ENCODE measurements at regions not wholly inside any gene's neighbourhood (a gene's known extent, or its start where the extent isn't known, plus 50 kb on each side); places are given as distances from the start of the nearest gene placed in this dataset.
A peak's percentile ranks its signal among the peaks of the same experiment; 100 is the strongest.

GRCh38 chr13:47826471-47826870 lies 174.6 kb downstream of the SUCLA2 start:
- no peak overlapping the region for H3K27ac ChIP-seq (ENCODE audit: low read depth, low read length)
- no peak overlapping the region for H3K9ac ChIP-seq (ENCODE audit: low read depth, low read length)
- no peaks in the 10 kb centered on the region for H3K4me1 ChIP-seq (ENCODE audit: control insufficient read depth, insufficient read depth, low read length)
- H3K27me3 ChIP-seq (ENCODE audit: control insufficient read depth, insufficient read depth, low read length), result no peaks in the 10 kb centered on the region
- no peaks in the 10 kb centered on the region for H3K9me3 ChIP-seq (ENCODE audit: control insufficient read depth, insufficient read depth, low read length)
- H3K36me3 ChIP-seq (ENCODE audit: control insufficient read depth, insufficient read depth, low read length), result no peaks in the 10 kb centered on the region
- no peak overlapping the region for H3K4me3 ChIP-seq (ENCODE audit: low read depth, low read length)

- Histone ChIP-seq H3K9me3 (ENCODE audit: control insufficient read depth, insufficient read depth, low read length) (no peaks in the 10 kb centered on the region), H3K27me3 (ENCODE audit: control insufficient read depth, insufficient read depth, low read length) (no peaks in the 10 kb centered on the region), H3K9ac (ENCODE audit: low read depth, low read length) (no peak overlapping the region), H3K27ac (ENCODE audit: low read depth, low read length) (no peak overlapping the region), H3K36me3 (ENCODE audit: control insufficient read depth, insufficient read depth, low read length) (no peaks in the 10 kb centered on the region), H3K4me3 (ENCODE audit: low read depth, low read length) (no peak overlapping the region), H3K4me1 (ENCODE audit: control insufficient read depth, insufficient read depth, low read length) (peaks cover 1% of the 10 kb centered on the region; the same call in 1 of the 2 replicates)
Observed at GRCh38 chr13:47822036-47822435, 179.0 kb downstream of the SUCLA2 start.

- no peaks in the 10 kb centered on the region for H3K9me3 ChIP-seq (ENCODE audit: control insufficient read depth, insufficient read depth, low read length)
- no peaks in the 10 kb centered on the region for H3K36me3 ChIP-seq (ENCODE audit: control insufficient read depth, insufficient read depth, low read length)
- H3K9ac ChIP-seq (ENCODE audit: low read depth, low read length), result no peak overlapping the region
- peak overlapping the region; percentile 58 for H3K27ac ChIP-seq (ENCODE audit: low read depth, low read length)
- no peaks in the 10 kb centered on the region for H3K27me3 ChIP-seq (ENCODE audit: control insufficient read depth, insufficient read depth, low read length)
- H3K4me1 ChIP-seq (ENCODE audit: control insufficient read depth, insufficient read depth, low read length), result peaks cover 37% of the 10 kb centered on the region
- H3K4me3 ChIP-seq (ENCODE audit: low read depth, low read length), result peak overlapping the region; percentile 16; the same call in 1 of the 2 replicates
Observed at GRCh38 chr13:47816831-47817230, 184.2 kb downstream of the SUCLA2 start.

GRCh38 chr13:47813718-47814117 lies 187.4 kb downstream of the SUCLA2 start:
- Histone ChIP-seq H3K27ac (ENCODE audit: low read depth, low read length) (peak overlapping the region; percentile 72), H3K9ac (ENCODE audit: low read depth, low read length) (no peak overlapping the region), H3K4me1 (ENCODE audit: control insufficient read depth, insufficient read depth, low read length) (peaks cover 37% of the 10 kb centered on the region), H3K9me3 (ENCODE audit: control insufficient read depth, insufficient read depth, low read length) (no peaks in the 10 kb centered on the region), H3K4me3 (ENCODE audit: low read depth, low read length) (peak overlapping the region; percentile 8; the same call in 1 of the 2 replicates), H3K36me3 (ENCODE audit: control insufficient read depth, insufficient read depth, low read length) (no peaks in the 10 kb centered on the region), H3K27me3 (ENCODE audit: control insufficient read depth, insufficient read depth, low read length) (no peaks in the 10 kb centered on the region)

- Histone ChIP-seq H3K27me3 (ENCODE audit: control insufficient read depth, insufficient read depth, low read length) (no peaks in the 10 kb centered on the region), H3K4me3 (ENCODE audit: low read depth, low read length) (no peak overlapping the region), H3K36me3 (ENCODE audit: control insufficient read depth, insufficient read depth, low read length) (no peaks in the 10 kb centered on the region), H3K4me1 (ENCODE audit: control insufficient read depth, insufficient read depth, low read length) (peaks cover 15% of the 10 kb centered on the region), H3K27ac (ENCODE audit: low read depth, low read length) (no peak overlapping the region), H3K9ac (ENCODE audit: low read depth, low read length) (no peak overlapping the region), H3K9me3 (ENCODE audit: control insufficient read depth, insufficient read depth, low read length) (no peaks in the 10 kb centered on the region)
Observed at GRCh38 chr13:47809411-47809810, 191.7 kb downstream of the SUCLA2 start.

GRCh38 chr13:47803131-47803530 lies 197.9 kb downstream of the SUCLA2 start:
- no peaks in the 10 kb centered on the region for H3K36me3 ChIP-seq (ENCODE audit: control insufficient read depth, insufficient read depth, low read length)
- H3K9ac ChIP-seq (ENCODE audit: low read depth, low read length), result no peak overlapping the region
- no peaks in the 10 kb centered on the region for H3K27me3 ChIP-seq (ENCODE audit: control insufficient read depth, insufficient read depth, low read length)
- peaks cover 5% of the 10 kb centered on the region for H3K9me3 ChIP-seq (ENCODE audit: control insufficient read depth, insufficient read depth, low read length)
- no peak overlapping the region for H3K4me3 ChIP-seq (ENCODE audit: low read depth, low read length)
- H3K4me1 ChIP-seq (ENCODE audit: control insufficient read depth, insufficient read depth, low read length), result no peaks in the 10 kb centered on the region
- no peak overlapping the region for H3K27ac ChIP-seq (ENCODE audit: low read depth, low read length)

- no peaks in the 10 kb centered on the region for H3K27me3 ChIP-seq (ENCODE audit: control insufficient read depth, insufficient read depth, low read length)
- no peak overlapping the region for H3K4me3 ChIP-seq (ENCODE audit: low read depth, low read length)
- H3K9ac ChIP-seq (ENCODE audit: low read depth, low read length), result no peak overlapping the region
- peaks cover 5% of the 10 kb centered on the region for H3K9me3 ChIP-seq (ENCODE audit: control insufficient read depth, insufficient read depth, low read length)
- H3K4me1 ChIP-seq (ENCODE audit: control insufficient read depth, insufficient read depth, low read length), result no peaks in the 10 kb centered on the region
- no peaks in the 10 kb centered on the region for H3K36me3 ChIP-seq (ENCODE audit: control insufficient read depth, insufficient read depth, low read length)
- H3K27ac ChIP-seq (ENCODE audit: low read depth, low read length), result no peak overlapping the region
Observed at GRCh38 chr13:47801555-47801954, 199.5 kb downstream of the SUCLA2 start.

GRCh38 chr13:47800593-47800992 lies 200.5 kb downstream of the SUCLA2 start:
- H3K9me3 ChIP-seq (ENCODE audit: control insufficient read depth, insufficient read depth, low read length), result peaks cover 5% of the 10 kb centered on the region
- H3K4me3 ChIP-seq (ENCODE audit: low read depth, low read length), result no peak overlapping the region
- H3K4me1 ChIP-seq (ENCODE audit: control insufficient read depth, insufficient read depth, low read length), result no peaks in the 10 kb centered on the region
- H3K27ac ChIP-seq (ENCODE audit: low read depth, low read length), result no peak overlapping the region
- no peaks in the 10 kb centered on the region for H3K36me3 ChIP-seq (ENCODE audit: control insufficient read depth, insufficient read depth, low read length)
- no peak overlapping the region for H3K9ac ChIP-seq (ENCODE audit: low read depth, low read length)
- H3K27me3 ChIP-seq (ENCODE audit: control insufficient read depth, insufficient read depth, low read length), result no peaks in the 10 kb centered on the region

GRCh38 chr13:47798906-47799305 lies 202.2 kb downstream of the SUCLA2 start:
- H3K27ac ChIP-seq (ENCODE audit: low read depth, low read length), result no peak overlapping the region
- no peaks in the 10 kb centered on the region for H3K27me3 ChIP-seq (ENCODE audit: control insufficient read depth, insufficient read depth, low read length)
- H3K4me1 ChIP-seq (ENCODE audit: control insufficient read depth, insufficient read depth, low read length), result no peaks in the 10 kb centered on the region
- no peak overlapping the region for H3K9ac ChIP-seq (ENCODE audit: low read depth, low read length)
- peaks cover 5% of the 10 kb centered on the region for H3K9me3 ChIP-seq (ENCODE audit: control insufficient read depth, insufficient read depth, low read length)
- no peaks in the 10 kb centered on the region for H3K36me3 ChIP-seq (ENCODE audit: control insufficient read depth, insufficient read depth, low read length)
- no peak overlapping the region for H3K4me3 ChIP-seq (ENCODE audit: low read depth, low read length)

- Histone ChIP-seq H3K9me3 (ENCODE audit: control insufficient read depth, insufficient read depth, low read length) (peaks cover 5% of the 10 kb centered on the region), H3K27ac (ENCODE audit: low read depth, low read length) (no peak overlapping the region), H3K4me3 (ENCODE audit: low read depth, low read length) (no peak overlapping the region)
Observed at GRCh38 chr13:47798194-47798593, 202.9 kb downstream of the SUCLA2 start.

GRCh38 chr13:47796816-47797215 lies 204.3 kb downstream of the SUCLA2 start:
- H3K27me3 ChIP-seq (ENCODE audit: control insufficient read depth, insufficient read depth, low read length), result no peaks in the 10 kb centered on the region
- H3K36me3 ChIP-seq (ENCODE audit: control insufficient read depth, insufficient read depth, low read length), result no peaks in the 10 kb centered on the region
- no peak overlapping the region for H3K9ac ChIP-seq (ENCODE audit: low read depth, low read length)
- H3K27ac ChIP-seq (ENCODE audit: low read depth, low read length), result no peak overlapping the region
- H3K4me3 ChIP-seq (ENCODE audit: low read depth, low read length), result no peak overlapping the region
- peaks cover 5% of the 10 kb centered on the region for H3K9me3 ChIP-seq (ENCODE audit: control insufficient read depth, insufficient read depth, low read length)
- no peaks in the 10 kb centered on the region for H3K4me1 ChIP-seq (ENCODE audit: control insufficient read depth, insufficient read depth, low read length)

More at GRCh38 chr13:47798194-47798593, 202.9 kb downstream of the SUCLA2 start:
- Histone ChIP-seq H3K36me3 (ENCODE audit: control insufficient read depth, insufficient read depth, low read length) (no peaks in the 10 kb centered on the region), H3K9ac (ENCODE audit: low read depth, low read length) (no peak overlapping the region), H3K4me1 (ENCODE audit: control insufficient read depth, insufficient read depth, low read length) (no peaks in the 10 kb centered on the region), H3K27me3 (ENCODE audit: control insufficient read depth, insufficient read depth, low read length) (no peaks in the 10 kb centered on the region)

GRCh38 chr13:47794963-47795362 lies 206.1 kb downstream of the SUCLA2 start:
- Histone ChIP-seq H3K27ac (ENCODE audit: low read depth, low read length) (no peak overlapping the region), H3K36me3 (ENCODE audit: control insufficient read depth, insufficient read depth, low read length) (no peaks in the 10 kb centered on the region), H3K9me3 (ENCODE audit: control insufficient read depth, insufficient read depth, low read length) (peaks cover 12% of the 10 kb centered on the region), H3K4me3 (ENCODE audit: low read depth, low read length) (no peak overlapping the region), H3K4me1 (ENCODE audit: control insufficient read depth, insufficient read depth, low read length) (no peaks in the 10 kb centered on the region), H3K9ac (ENCODE audit: low read depth, low read length) (no peak overlapping the region), H3K27me3 (ENCODE audit: control insufficient read depth, insufficient read depth, low read length) (no peaks in the 10 kb centered on the region)
